ENCODE measurements at regions not wholly inside any gene's neighbourhood (a gene's known extent, or its start where the extent isn't known, plus 50 kb on each side); places are given as distances from the start of the nearest gene placed in this dataset.

GRCh38 chr16:65975049-65975708 is 391.3 kb upstream of the CDH5 start:
- TF ChIP-seq FOXP1 (CRISPR knock-in tag; IDR thresholded peaks at IDR 0.05; ENCODE audit: borderline replicate concordance) = no peak
- no peak for TF ChIP-seq MLX (CRISPR knock-in tag; IDR thresholded peaks at IDR 0.05)
- no peak for TF ChIP-seq ESRRA (CRISPR knock-in tag; IDR thresholded peaks at IDR 0.05; ENCODE audit: borderline replicate concordance)
- no peak for TF ChIP-seq CTCF (IDR thresholded peaks at IDR 0.05)
- TF ChIP-seq PREB (CRISPR knock-in tag; IDR thresholded peaks at IDR 0.05; ENCODE audit: borderline replicate concordance) = no peak
- no peak for TF ChIP-seq ETV6 (CRISPR knock-in tag; IDR thresholded peaks at IDR 0.05)
- TF ChIP-seq SMAD3 (CRISPR knock-in tag; IDR thresholded peaks at IDR 0.05; ENCODE audit: borderline replicate concordance) = no peak

Data from WTC11 (cell line).